Stimulated activated CD4-positive, alpha-beta T cell treated with anti-CD3 and anti-CD28 coated beads, Interleukin-15, amount 100 ng/mL, for 24 hours (primary cell): ENCODE measurements at regions not wholly inside any gene's neighbourhood (a gene's known extent, or its start where the extent isn't known, plus 50 kb on each side); places are given as distances from the start of the nearest gene placed in this dataset.

Experiments
- DNase-seq: peaks from one replicate; pipeline ENCODE4 v3.0.0-alpha.2; 2020

GRCh38 chr14:101123618-101124510, 220.3 kb upstream of the RTL1 start:
- no peak for DNase-seq

DNA sequence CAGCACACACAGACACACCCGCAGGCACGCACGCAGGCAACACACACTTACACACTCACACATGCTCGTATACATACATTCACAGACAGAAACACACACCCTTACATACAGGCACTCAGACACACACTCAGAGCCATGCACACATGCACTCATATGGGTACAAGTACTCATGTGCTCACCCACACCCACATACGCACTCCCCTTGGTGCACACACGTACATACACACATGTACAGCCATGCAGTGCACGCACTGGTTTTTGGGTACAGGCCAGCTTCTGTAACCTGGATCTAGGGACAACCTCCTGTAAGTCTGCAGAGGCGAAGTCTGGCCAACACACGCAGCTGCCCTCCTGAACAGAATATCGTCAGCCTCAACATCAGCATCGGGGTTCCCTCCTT, 221.3 kb upstream of the RTL1 start:
- no peak for DNase-seq

- no peak for DNase-seq
Observed at GRCh38 chr14:101125313-101125712, 221.8 kb upstream of the RTL1 start.

GRCh38 chr14:101125719-101126651, 222.5 kb upstream of the RTL1 start:
- no peak for DNase-seq

DNA sequence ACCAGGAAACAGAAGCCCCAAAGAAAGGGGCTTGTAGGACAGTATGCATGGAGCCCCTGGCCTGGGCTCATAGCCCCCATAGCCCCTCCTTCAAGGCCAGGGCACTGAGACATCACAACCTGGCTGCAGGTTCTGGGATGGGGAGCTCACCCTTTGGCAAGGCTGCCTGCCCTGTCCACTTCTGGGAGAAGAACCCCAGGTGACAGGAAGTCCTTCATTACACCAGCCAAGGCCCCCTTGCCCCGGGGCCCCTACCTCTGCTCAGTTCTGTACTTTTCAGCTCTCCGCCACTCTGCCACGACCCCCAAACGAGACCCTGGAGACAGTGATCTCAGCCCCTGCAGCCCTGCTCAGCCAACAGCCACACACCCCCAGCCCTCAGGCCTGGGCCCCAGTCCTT, 223.2 kb upstream of the RTL1 start:
- no peak for DNase-seq

GRCh38 chr14:101127224-101127623, 223.7 kb upstream of the RTL1 start:
- DNase-seq, result no peak

DNA sequence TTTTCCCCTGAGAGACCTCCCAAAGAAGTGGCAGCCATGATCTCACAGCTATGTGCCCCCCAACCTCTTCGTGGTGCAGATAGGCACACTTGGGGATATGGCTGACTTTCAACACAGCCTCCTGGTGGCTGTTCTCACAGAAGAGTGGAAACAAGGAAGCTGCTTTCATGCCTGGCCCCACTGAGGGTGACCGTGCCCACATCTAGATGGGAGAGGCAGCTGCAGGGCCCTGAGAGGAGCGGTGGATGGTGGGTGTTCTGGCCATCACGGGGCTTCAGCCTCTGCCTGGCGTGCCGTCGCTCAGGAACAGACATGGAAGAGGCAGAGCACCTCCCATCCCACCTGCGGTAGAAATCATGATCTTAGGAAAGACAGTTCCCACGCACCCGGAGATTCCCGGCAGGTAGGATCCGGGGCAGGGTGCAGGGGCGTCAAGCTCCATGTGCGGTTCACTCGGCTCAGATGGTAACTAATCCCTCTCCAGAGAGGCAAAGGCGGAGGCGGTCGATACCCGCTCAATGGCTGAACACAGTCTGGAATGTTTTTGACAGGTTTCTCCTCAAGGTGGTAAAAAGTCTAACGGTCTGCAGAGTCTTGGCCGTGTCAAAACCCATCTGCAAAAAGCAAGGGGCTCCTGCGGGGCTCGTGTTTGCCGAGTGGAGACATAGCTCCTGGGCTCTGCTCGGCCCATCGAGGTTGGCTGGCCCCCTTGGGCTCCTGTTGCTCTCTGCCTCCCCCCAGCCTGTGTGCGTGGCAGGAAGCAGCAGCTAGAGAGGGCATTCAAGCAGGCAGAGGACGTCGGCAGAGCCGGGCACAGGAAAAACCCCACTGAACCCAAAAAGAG, 225.2 kb upstream of the RTL1 start:
- no peak for DNase-seq

DNA sequence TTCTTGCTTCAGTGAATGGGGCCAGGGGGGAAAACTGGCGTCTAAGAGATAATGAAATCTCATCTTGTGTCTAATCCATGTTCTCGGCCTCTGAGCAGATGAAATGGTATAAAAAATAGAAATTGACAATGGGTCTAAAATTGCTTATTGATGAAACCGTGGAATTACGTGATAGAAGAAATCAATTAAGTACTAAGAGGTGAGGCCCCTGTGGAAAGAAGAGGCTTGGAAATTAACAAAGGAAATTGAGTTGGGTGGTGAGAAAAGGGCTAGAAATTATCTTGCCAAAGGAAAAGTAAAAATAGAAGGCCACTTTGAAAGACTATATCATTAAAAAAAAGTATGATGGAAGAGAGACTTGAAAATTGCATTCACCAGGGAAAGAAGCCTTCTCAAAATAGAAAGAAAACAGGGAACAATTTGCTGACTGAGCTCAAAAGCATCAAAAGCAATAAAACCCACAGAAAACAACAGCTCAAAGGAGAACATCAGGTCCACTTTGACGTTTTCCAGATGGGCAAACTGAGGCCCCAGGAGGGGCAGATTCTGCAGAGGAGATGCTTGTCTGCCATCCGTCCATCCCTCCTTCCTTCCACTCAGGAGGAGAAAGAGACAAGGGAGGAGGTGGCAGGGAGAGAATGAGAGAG, 226.1 kb upstream of the RTL1 start:
- DNase-seq, result no peak

GRCh38 chr14:101130861-101131260, 227.3 kb upstream of the RTL1 start:
- no peak for DNase-seq

GRCh38 chr14:101131451-101131916, 228.0 kb upstream of the RTL1 start:
- DNase-seq, result no peak

GRCh38 chr14:101132051-101132571, 228.6 kb upstream of the RTL1 start:
- no peak for DNase-seq

- DNase-seq, result no peak
Observed at GRCh38 chr14:101132588-101132987, 229.1 kb upstream of the RTL1 start.

GRCh38 chr14:101133068-101133467, 229.5 kb upstream of the RTL1 start:
- no peak for DNase-seq

GRCh38 chr14:101134161-101134631, 230.7 kb upstream of the RTL1 start:
- no peak for DNase-seq

DNA sequence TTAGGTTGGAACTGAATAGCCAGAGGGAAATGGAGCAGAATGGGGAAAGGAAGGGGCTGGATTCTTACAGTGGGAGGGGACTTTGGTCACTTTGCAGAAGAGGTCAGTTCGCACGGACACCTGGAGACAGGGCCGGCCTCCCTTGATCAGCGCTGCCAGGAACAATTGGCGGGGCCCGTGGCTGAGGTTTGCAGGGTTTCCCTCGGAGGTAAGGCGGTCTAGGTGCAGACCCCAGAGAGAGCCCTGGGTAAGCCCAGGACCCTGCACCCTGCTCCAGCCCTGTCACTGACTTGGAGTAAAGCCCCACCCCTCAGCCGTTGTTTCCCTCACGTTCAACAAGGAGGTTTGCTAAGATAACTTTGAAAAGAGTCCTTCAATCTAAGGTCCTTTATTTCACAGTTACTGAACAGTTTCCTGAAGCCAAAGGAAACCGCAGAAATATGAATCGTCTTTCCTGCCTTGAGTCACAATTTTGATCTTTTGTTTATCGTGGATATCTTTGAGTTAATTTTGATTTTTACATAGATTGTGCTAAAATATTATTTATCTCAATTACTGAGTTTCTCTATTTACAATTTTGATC, 231.4 kb upstream of the RTL1 start:
- no peak for DNase-seq

DNA sequence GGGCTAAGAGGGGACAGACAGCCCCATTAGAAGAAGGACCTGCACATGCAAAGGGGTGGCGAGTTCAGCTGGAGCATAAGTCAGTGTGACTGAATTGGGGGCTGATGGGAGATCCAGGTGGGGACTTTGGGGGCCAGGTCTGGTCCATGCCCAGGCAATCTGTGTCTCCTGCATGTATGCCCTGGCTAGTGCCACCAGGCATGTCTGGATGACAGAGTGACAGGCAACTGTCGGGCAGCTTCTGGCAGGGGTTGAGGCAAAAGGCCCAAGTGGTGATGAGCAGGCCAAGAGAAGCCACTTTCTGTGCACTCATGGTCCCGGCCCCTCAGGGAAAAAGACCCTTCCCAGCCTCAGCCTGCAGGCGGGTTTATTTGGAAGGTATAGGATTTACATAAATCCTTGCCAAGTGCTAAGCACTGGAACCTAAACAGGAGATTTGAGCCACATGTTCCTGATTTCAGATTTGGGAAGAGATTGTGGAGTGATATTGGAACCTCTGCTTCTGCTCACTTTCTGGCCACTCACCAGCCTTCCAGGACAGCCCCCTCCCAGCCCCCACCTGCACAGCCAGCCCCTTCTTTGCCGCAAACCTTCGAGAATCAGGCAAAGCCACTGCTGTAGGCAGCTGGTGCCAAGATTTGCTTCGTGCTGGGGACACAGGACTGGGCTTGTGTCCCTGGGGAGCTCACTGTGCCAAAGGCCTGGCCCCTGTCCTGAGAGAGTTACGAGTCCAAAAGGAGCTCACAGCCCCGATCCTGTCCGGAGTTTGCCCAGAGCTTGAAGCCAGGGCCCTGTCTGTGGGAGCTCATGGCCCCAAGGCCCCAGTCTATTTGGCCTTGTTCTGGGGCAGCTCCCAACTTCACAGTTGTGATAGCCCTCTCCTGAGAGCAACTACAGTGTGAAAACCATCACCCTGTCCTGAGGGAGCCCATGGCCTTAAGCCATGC, 232.5 kb upstream of the RTL1 start:
- DNase-seq, result no peak

- no peak for DNase-seq
Observed at GRCh38 chr14:101137234-101137633, 233.7 kb upstream of the RTL1 start.

- no peak for DNase-seq
Observed at GRCh38 chr14:101147848-101148247, 244.3 kb upstream of the RTL1 start.

GRCh38 chr14:101150039-101150610, 246.6 kb upstream of the RTL1 start:
- no peak for DNase-seq
